MM.1S (cell line): ENCODE measurements at regions not wholly inside any gene's neighbourhood (a gene's known extent, or its start where the extent isn't known, plus 50 kb on each side); places are given as distances from the start of the nearest gene placed in this dataset.

Source experiments
- DNase-seq: peaks from one replicate; pipeline ENCODE4 v3.0.0-alpha.2; 2015
- H2AFZ ChIP-seq: fragments of 300-600 bp; sonication (generic); 2 replicates; pipeline ENCODE4 v1.6.0; 2016; ENCODE audit warnings: antibody characterized with exemption, low read length
- H3F3A ChIP-seq: fragments of 300-600 bp; sonication (generic); 2 replicates; pipeline ENCODE4 v1.6.1; 2016; ENCODE audit warnings: mild to moderate bottlenecking, antibody characterized with exemption, low read length, moderate library complexity, mixed read lengths; ENCODE audit not compliant: insufficient read depth
- H3K27ac ChIP-seq: fragments of 300-600 bp; sonication (generic); 2 replicates; pipeline ENCODE4 v1.5.1; 2016; ENCODE audit warnings: mild to moderate bottlenecking, low read length
- H3K27me3 ChIP-seq: fragments of 300-600 bp; sonication (generic); replicated peaks from 2 replicates; pipeline ENCODE4 v1.6.0; 2016; ENCODE audit warnings: low read length; ENCODE audit not compliant: insufficient read depth
- H3K36me3 ChIP-seq: fragments of 300-600 bp; sonication (generic); replicated peaks from 2 replicates; pipeline ENCODE4 v1.6.1; 2016; ENCODE audit warnings: mild to moderate bottlenecking, low read length, mixed read lengths; ENCODE audit not compliant: insufficient read depth
- H3K4me1 ChIP-seq: fragments of 300-600 bp; sonication (generic); 2 replicates; pipeline ENCODE4 v1.6.1; 2016; ENCODE audit warnings: low read length, mixed read lengths
- H3K4me2 ChIP-seq: fragments of 300-600 bp; sonication (generic); 2 replicates; pipeline ENCODE4 v1.6.0; 2016; ENCODE audit warnings: low read depth, low read length
- H3K4me3 ChIP-seq: fragments of 300-600 bp; sonication (generic); 2 replicates; pipeline ENCODE4 v1.5.1; 2016; ENCODE audit warnings: low read length, mixed read lengths
- H3K79me2 ChIP-seq: fragments of 300-600 bp; sonication (generic); 2 replicates; pipeline ENCODE4 v1.6.1; 2016; ENCODE audit warnings: mixed run types, low read length, mixed read lengths
- H3K9ac ChIP-seq: fragments of 300-600 bp; sonication (generic); 2 replicates; pipeline ENCODE4 v1.6.1; 2016; ENCODE audit warnings: low read length, mixed read lengths
- H3K9me2 ChIP-seq: fragments of 300-600 bp; sonication (generic); replicated peaks from 2 replicates; pipeline ENCODE4 v1.6.1; 2016; ENCODE audit warnings: mild to moderate bottlenecking, low read length, mixed read lengths; ENCODE audit not compliant: insufficient read depth
- H3K9me3 ChIP-seq: fragments of 300-600 bp; sonication (generic); replicated peaks from 2 replicates; pipeline ENCODE4 v1.6.1; 2016; ENCODE audit warnings: mild to moderate bottlenecking, low read length, mixed read lengths; ENCODE audit not compliant: insufficient read depth
- H4K20me1 ChIP-seq: fragments of 300-600 bp; sonication (generic); 2 replicates; pipeline ENCODE4 v1.6.1; 2016; ENCODE audit warnings: mild to moderate bottlenecking, low read length, moderate library complexity, mixed read lengths; ENCODE audit not compliant: insufficient read depth
- CTCF ChIP-seq: fragments of 300-600 bp; sonication (generic); IDR thresholded peaks from 2 replicates; pipeline ENCODE4 v1.5.1; 2016; ENCODE audit warnings: antibody characterized with exemption, low read length, mixed read lengths
- EZH2 ChIP-seq: fragments of 300-600 bp; sonication (generic); optimal IDR thresholded peaks from 2 replicates; pipeline ENCODE3; 2017; ENCODE audit warnings: low read depth, mild to moderate bottlenecking, antibody characterized with exemption, low read length, mixed read lengths
- EZH2phosphoT487 ChIP-seq: fragments of 300-600 bp; sonication (generic); IDR thresholded peaks from 2 replicates; pipeline ENCODE4 v1.6.1; 2018; ENCODE audit warnings: antibody characterized with exemption, low read length

DNA sequence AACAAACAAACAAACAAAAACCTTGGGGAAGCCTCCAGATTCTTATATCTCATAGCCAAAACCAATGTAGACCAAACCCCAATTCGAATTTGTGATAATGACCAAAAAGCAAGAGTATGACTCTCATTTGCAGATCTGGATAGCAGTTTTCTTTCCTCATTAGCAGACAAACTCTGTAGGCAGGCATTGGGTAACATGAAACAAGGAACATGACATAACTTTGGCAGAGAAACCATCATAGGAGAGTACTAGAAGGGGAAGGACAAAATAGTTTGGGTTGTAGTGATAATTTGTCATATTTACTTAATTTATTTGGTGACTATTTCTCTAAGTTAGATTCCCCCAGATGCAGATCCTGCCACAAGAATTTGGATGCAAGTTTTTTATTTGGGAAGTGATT, 187.8 kb downstream of the MID1IP1 start:
- Histone ChIP-seq H4K20me1 (no peaks in the 10 kb centered on the region), H3K4me1 (no peaks in the 10 kb centered on the region), H3K4me2 (no peak overlapping the region), H3K36me3 (no peaks in the 10 kb centered on the region), H3K27me3 (no peaks in the 10 kb centered on the region), H3K27ac (no peak overlapping the region), H3F3A (no peaks in the 10 kb centered on the region), H2AFZ (no peak overlapping the region), H3K9me2 (no peaks in the 10 kb centered on the region), H3K9ac (no peak overlapping the region), H3K9me3 (no peaks in the 10 kb centered on the region), H3K4me3 (no peak overlapping the region), H3K79me2 (no peaks in the 10 kb centered on the region)
- TF ChIP-seq EZH2phosphoT487 (no peak), EZH2 (no peak), CTCF (no peak)
- DNase-seq = no peak

- H3F3A ChIP-seq = no peaks in the 10 kb centered on the region
- no peaks in the 10 kb centered on the region for H4K20me1 ChIP-seq
- H2AFZ ChIP-seq = no peak overlapping the region
- no peaks in the 10 kb centered on the region for H3K4me1 ChIP-seq
- no peaks in the 10 kb centered on the region for H3K9me3 ChIP-seq
- no peaks in the 10 kb centered on the region for H3K27me3 ChIP-seq
- H3K9ac ChIP-seq = no peak overlapping the region
- no peak overlapping the region for H3K4me2 ChIP-seq
- no peaks in the 10 kb centered on the region for H3K79me2 ChIP-seq
- H3K9me2 ChIP-seq = no peaks in the 10 kb centered on the region
- H3K27ac ChIP-seq = no peak overlapping the region
- no peaks in the 10 kb centered on the region for H3K36me3 ChIP-seq
- TF ChIP-seq EZH2 = no peak
- TF ChIP-seq EZH2phosphoT487 = no peak
- no peak for TF ChIP-seq CTCF
- DNase-seq = no peak
- H3K4me3 ChIP-seq = no peak overlapping the region
Observed at GRCh38 chrX:38991656-38992440, 190.6 kb downstream of the MID1IP1 start.

DNA sequence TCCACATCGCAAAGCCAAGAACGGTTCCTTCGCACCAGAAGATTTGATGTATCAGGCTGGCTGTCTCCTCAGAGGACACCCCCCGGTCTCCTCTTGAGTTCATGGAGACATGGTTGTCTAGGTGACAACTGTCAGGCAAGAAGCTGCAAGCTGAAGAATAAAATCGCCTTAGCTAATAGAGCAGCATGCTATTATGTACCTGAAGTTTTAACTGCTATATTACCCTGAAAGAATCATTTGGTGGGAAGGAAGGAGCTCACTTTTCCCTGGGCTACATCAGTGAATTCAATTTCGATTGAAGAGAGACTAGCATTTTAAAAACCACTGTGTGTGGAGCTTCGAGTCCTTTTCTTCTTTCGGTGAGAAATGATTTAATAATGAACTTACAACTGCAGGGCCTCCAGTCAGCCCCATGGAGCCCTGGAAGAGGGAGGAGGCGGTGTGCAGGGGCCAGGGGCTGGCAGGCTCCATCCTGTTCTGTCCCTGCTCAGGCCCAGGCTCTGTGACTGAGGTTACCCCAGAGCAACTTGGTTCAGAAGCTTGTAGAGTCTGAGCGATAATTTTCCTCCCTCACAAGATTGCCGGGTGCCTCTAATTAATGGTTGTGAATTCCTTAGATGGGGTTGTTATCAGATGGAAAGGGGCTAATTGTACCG, 191.3 kb downstream of the MID1IP1 start:
- DNase-seq = no peak
- no peak overlapping the region for H2AFZ ChIP-seq
- no peaks in the 10 kb centered on the region for H3F3A ChIP-seq
- H4K20me1 ChIP-seq = no peaks in the 10 kb centered on the region
- H3K9me3 ChIP-seq = no peaks in the 10 kb centered on the region
- H3K36me3 ChIP-seq = no peaks in the 10 kb centered on the region
- H3K4me2 ChIP-seq = no peak overlapping the region
- TF ChIP-seq EZH2 (no peak), EZH2phosphoT487 (no peak), CTCF (no peak)
- no peak overlapping the region for H3K9ac ChIP-seq
- H3K79me2 ChIP-seq = no peaks in the 10 kb centered on the region
- no peaks in the 10 kb centered on the region for H3K9me2 ChIP-seq
- H3K4me3 ChIP-seq = no peak overlapping the region
- no peaks in the 10 kb centered on the region for H3K4me1 ChIP-seq
- no peaks in the 10 kb centered on the region for H3K27me3 ChIP-seq
- H3K27ac ChIP-seq = no peak overlapping the region
